ENCODE measurements at regions not wholly inside any gene's neighbourhood (a gene's known extent, or its start where the extent isn't known, plus 50 kb on each side); places are given as distances from the start of the nearest gene placed in this dataset.

DNA sequence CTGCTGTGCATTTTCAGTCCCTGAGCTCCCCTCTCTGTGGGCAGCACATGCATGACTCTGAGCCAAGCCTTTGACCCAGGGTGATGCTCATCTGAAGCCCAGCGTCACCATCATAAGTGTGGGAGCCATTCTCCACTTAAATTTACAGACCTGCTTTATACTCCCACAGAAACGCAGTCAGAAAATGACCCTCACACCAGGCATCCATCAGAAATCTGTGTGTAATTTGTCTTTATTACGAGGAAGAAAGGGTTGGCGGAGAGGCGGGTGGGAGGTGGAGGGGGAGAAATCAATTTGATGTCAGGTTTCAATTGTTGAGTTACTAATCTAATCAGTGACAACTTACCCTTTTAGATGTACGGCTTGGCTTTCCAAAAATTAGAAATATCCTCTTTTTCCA is 353.6 kb downstream of the MAFB start:
- CTCF ChIA-PET: no interaction called here
- H3K27ac Mint-ChIP-seq: no peak overlapping the region

DNA sequence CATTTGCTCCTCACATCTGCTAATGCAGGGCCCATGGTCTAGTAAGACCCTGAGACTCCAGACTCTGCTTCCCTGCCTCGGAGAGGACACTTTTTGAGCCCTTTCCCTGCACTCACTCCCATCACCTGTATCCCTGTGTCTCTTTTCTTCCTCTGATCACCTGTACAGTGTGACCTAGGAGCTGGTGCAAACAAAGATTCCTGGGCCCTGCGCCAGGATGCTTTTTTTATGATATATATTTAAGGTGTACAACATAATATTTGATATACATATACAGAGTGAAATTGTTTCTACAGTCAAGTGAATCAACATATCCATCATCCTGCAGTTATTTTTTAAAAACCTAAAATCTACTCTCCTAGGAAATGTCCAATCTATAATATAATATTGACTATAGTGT is 355.4 kb downstream of the MAFB start:
- Histone ChIP-seq H3K9me3 (ENCODE audit: control insufficient read depth in 1 of 2, insufficient read depth in 1 of 2, low read length in 2 of 2) (no peaks in the 10 kb centered on the region), H3K27me3 (ENCODE audit: control insufficient read depth in 1 of 2, insufficient read depth in 2 of 2, low read length in 2 of 2) (peaks cover 0 to 3% of the 10 kb centered on the region in 2 experiments), H3K36me3 (ENCODE audit: insufficient read depth, low read length) (no peaks in the 10 kb centered on the region), H3K27ac (ENCODE audit: low read depth in 1 of 2, low read length in 2 of 2) (no peak overlapping the region), H3K4me1 (ENCODE audit: insufficient read depth, low read length) (no peaks in the 10 kb centered on the region), H3K4me3 (ENCODE audit: low read length) (no peak overlapping the region)
- TF ChIP-seq, protein P1, sequence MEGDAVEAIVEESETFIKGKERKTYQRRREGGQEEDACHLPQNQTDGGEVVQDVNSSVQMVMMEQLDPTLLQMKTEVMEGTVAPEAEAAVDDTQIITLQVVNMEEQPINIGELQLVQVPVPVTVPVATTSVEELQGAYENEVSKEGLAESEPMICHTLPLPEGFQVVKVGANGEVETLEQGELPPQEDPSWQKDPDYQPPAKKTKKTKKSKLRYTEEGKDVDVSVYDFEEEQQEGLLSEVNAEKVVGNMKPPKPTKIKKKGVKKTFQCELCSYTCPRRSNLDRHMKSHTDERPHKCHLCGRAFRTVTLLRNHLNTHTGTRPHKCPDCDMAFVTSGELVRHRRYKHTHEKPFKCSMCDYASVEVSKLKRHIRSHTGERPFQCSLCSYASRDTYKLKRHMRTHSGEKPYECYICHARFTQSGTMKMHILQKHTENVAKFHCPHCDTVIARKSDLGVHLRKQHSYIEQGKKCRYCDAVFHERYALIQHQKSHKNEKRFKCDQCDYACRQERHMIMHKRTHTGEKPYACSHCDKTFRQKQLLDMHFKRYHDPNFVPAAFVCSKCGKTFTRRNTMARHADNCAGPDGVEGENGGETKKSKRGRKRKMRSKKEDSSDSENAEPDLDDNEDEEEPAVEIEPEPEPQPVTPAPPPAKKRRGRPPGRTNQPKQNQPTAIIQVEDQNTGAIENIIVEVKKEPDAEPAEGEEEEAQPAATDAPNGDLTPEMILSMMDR (IDR thresholded peaks at IDR 0.05): no peak
- POLR2A ChIA-PET: no interaction called here
- ATAC-seq (ENCODE audit: poor library complexity) (no peak), DNase-seq (no peak)
- Mint-ChIP-seq H3K4me3 (no peak overlapping the region), H3K36me3 (ENCODE audit: low read depth) (no peaks in the 10 kb centered on the region), H3K27me3 (peaks cover 31% of the 10 kb centered on the region), H3K27ac (no peak overlapping the region), H3K9me3 (no peaks in the 10 kb centered on the region), H3K4me1 (ENCODE audit: low read depth) (no peaks in the 10 kb centered on the region)
- intact Hi-C loops (cut with DNase I, micrococcal nuclease): no loop called here
- CTCF ChIA-PET: no interaction called here

More for the DNA sequence above, 353.6 kb downstream of the MAFB start:
- intact Hi-C loops (cut with DNase I, micrococcal nuclease): no loop called here
- TF ChIP-seq, protein P1 (IDR thresholded peaks at IDR 0.05): no peak
- Histone ChIP-seq H3K27me3 (ENCODE audit: control insufficient read depth in 1 of 2, insufficient read depth in 2 of 2, low read length in 2 of 2) (peaks cover 0 to 3% of the 10 kb centered on the region in 2 experiments), H3K36me3 (ENCODE audit: insufficient read depth, low read length) (no peaks in the 10 kb centered on the region), H3K4me1 (ENCODE audit: insufficient read depth, low read length) (no peaks in the 10 kb centered on the region), H3K27ac (ENCODE audit: low read depth in 1 of 2, low read length in 2 of 2) (no peak overlapping the region), H3K9me3 (ENCODE audit: control insufficient read depth in 1 of 2, insufficient read depth in 1 of 2, low read length in 2 of 2) (no peaks in the 10 kb centered on the region), H3K4me3 (ENCODE audit: low read length) (no peak overlapping the region)
- H3K4me1 Mint-ChIP-seq (ENCODE audit: low read depth): no peaks in the 10 kb centered on the region
- no peak for DNase-seq
- peaks cover 2% of the 10 kb centered on the region for H3K9me3 Mint-ChIP-seq
- H3K27me3 Mint-ChIP-seq: peaks cover 38% of the 10 kb centered on the region
- no peak overlapping the region for H3K4me3 Mint-ChIP-seq
- H3K36me3 Mint-ChIP-seq (ENCODE audit: low read depth): no peaks in the 10 kb centered on the region
- ATAC-seq (ENCODE audit: poor library complexity): no peak
- POLR2A ChIA-PET: no interaction called here

DNA sequence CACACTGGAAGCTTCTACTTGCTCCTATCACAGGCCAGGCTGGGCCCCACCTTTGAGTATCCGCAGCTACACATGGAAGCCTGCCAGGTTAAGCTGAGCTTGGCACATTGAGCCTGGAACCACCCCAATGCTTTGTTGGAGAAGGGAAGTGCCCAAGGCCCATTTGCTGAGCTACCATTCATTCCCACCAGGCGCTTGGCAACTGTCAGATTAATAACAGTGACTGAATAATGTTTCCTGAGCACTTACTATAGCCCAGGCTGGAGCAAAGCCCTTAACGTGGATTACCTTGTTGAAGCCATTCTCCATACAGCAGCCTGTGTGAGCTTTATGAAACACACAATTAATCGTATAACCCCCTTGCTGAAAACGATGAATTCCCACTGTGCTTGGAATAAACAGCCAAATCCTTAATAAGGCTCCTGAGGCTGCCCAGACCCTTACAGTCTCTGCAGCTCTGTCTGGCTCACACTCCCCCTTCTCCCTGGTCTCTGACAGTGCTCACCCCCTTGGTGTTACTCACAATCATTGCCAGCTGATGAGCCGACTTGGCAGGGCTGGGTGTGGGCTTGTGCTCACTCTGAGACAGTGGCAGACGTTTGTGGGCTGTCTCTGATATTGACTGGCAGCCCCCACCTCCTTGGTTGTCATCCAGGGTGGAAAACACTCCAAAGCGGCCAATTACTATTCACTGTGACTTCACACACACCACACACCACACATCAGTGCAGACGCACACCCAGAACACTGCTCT is 357.1 kb downstream of the MAFB start:
- Histone ChIP-seq H3K4me1 (ENCODE audit: insufficient read depth, low read length) (no peaks in the 10 kb centered on the region), H3K27ac (ENCODE audit: low read depth in 1 of 2, low read length in 2 of 2) (no peak overlapping the region), H3K4me3 (ENCODE audit: low read length) (no peak overlapping the region), H3K27me3 (ENCODE audit: control insufficient read depth in 1 of 2, insufficient read depth in 2 of 2, low read length in 2 of 2) (peaks cover 0 to 3% of the 10 kb centered on the region in 2 experiments), H3K36me3 (ENCODE audit: insufficient read depth, low read length) (no peaks in the 10 kb centered on the region), H3K9me3 (ENCODE audit: control insufficient read depth in 1 of 2, insufficient read depth in 1 of 2, low read length in 2 of 2) (no peaks in the 10 kb centered on the region)
- Mint-ChIP-seq H3K4me1 (ENCODE audit: low read depth) (no peaks in the 10 kb centered on the region), H3K27me3 (peaks cover 15% of the 10 kb centered on the region), H3K4me3 (no peak overlapping the region), H3K9me3 (no peaks in the 10 kb centered on the region), H3K27ac (no peak overlapping the region), H3K36me3 (ENCODE audit: low read depth) (no peaks in the 10 kb centered on the region)
- ChIA-PET CTCF (no interaction called here), POLR2A (no interaction called here)
- TF ChIP-seq, protein P1 (IDR thresholded peaks at IDR 0.05): no peak
- DNase-seq (no peak), ATAC-seq (ENCODE audit: poor library complexity) (no peak)
- intact Hi-C loops (cut with DNase I, micrococcal nuclease): no loop called here
